Endothelial cell (in vitro differentiated cells): ENCODE measurements at regions not wholly inside any gene's neighbourhood (a gene's known extent, or its start where the extent isn't known, plus 50 kb on each side); places are given as distances from the start of the nearest gene placed in this dataset.

Experiments
- DNase-seq: peaks from one replicate; pipeline ENCODE4 v3.0.0; 2021; ENCODE audit warnings: low spot score
- H3K27ac Mint-ChIP-seq: one replicate; pipeline ENCODE4 v1.8.0; 2021; ENCODE audit warnings: mixed read lengths, inconsistent platforms; ENCODE audit not compliant: unreplicated experiment
- H3K27me3 Mint-ChIP-seq: one replicate; pipeline ENCODE4 v1.8.0; 2021; ENCODE audit warnings: mild to moderate bottlenecking, moderate library complexity, mixed read lengths, inconsistent platforms; ENCODE audit not compliant: unreplicated experiment
- H3K36me3 Mint-ChIP-seq: one replicate; pipeline ENCODE4 v1.8.0; 2021; ENCODE audit warnings: mild to moderate bottlenecking, low read depth, mixed read lengths, inconsistent platforms; ENCODE audit not compliant: unreplicated experiment
- H3K4me1 Mint-ChIP-seq: one replicate; pipeline ENCODE4 v1.8.0; 2021; ENCODE audit warnings: mild to moderate bottlenecking, mixed read lengths, inconsistent platforms; ENCODE audit not compliant: unreplicated experiment
- H3K4me3 Mint-ChIP-seq: one replicate; pipeline ENCODE4 v1.8.0; 2021; ENCODE audit warnings: mild to moderate bottlenecking, mixed read lengths, inconsistent platforms; ENCODE audit not compliant: unreplicated experiment
- H3K9me3 Mint-ChIP-seq: one replicate; pipeline ENCODE4 v1.8.0; 2021; ENCODE audit warnings: mixed read lengths, inconsistent platforms; ENCODE audit not compliant: unreplicated experiment
- CTCF ChIP-seq: fragments of 200-600 bp; sonication (generic); IDR thresholded peaks from one replicate; pipeline ENCODE4 v1.5.0; 2021; ENCODE audit warnings: antibody characterized with exemption; ENCODE audit not compliant: unreplicated experiment
- microRNA-seq: library from miRNA; unstranded; fragments of <30 nt; microRNA quantifications from one replicate; pipeline ENCODE4, GENCODE V29; 2020; ENCODE audit not compliant: unreplicated experiment

GRCh38 chrX:45258731-45259402, 58.2 kb upstream of the DIPK2B start:
- Mint-ChIP-seq H3K36me3 (no peaks in the 10 kb centered on the region), H3K4me1 (no peaks in the 10 kb centered on the region), H3K27me3 (no peaks in the 10 kb centered on the region), H3K9me3 (no peaks in the 10 kb centered on the region), H3K27ac (no peak overlapping the region), H3K4me3 (no peak overlapping the region)
- TF ChIP-seq CTCF, result no peak
- no peak for DNase-seq

Small RNAs in the stretch of these regions (microRNA-seq; reads per million reads assigned to microRNA genes)
- gene MIR221 (1,042 reads per million, percentile 93 among the genes with 10 or more reads in this experiment), gene MIR222 (414 reads per million, percentile 90 among the genes with 10 or more reads in this experiment)
